NOMO-1 treated with DMSO at 0.1 percent for 48 hours (cell line): ENCODE measurements at regions not wholly inside any gene's neighbourhood (a gene's known extent, or its start where the extent isn't known, plus 50 kb on each side); places are given as distances from the start of the nearest gene placed in this dataset.

ENCODE experiments used
- DNase-seq: peaks from one replicate; lab custom pipeline; 2025; ENCODE audit not compliant: unreplicated experiment; lab: John Stamatoyannopoulos, UW

- DNase-seq = no peak
Measured at GRCh38 chr9:79781263-79781662, 209.5 kb downstream of the TLE4 start.

GRCh38 chr9:79780559-79780958 lies 208.8 kb downstream of the TLE4 start:
- no peak for DNase-seq

- DNase-seq = no peak
Measured at GRCh38 chr9:79779901-79780300, 208.1 kb downstream of the TLE4 start.

GRCh38 chr9:79778581-79778980 lies 206.8 kb downstream of the TLE4 start:
- no peak for DNase-seq

GRCh38 chr9:79776581-79776980 lies 204.8 kb downstream of the TLE4 start:
- DNase-seq = no peak
